HepG2 (cell line): ENCODE measurements at regions not wholly inside any gene's neighbourhood (a gene's known extent, or its start where the extent isn't known, plus 50 kb on each side); places are given as distances from the start of the nearest gene placed in this dataset.

Source experiments
- ATAC-seq: fragments of 200-7000 bp; cut with Tn5 transposase; 3 replicates; pipeline ENCODE4 v1.9.1; 2020; ENCODE audit warnings: mild to moderate bottlenecking, moderate library complexity
- BruUV-seq: library from RNA; stranded (reverse); fragments of 400-500 nt; replicated peaks from 2 replicates; lab custom pipeline; 2021; lab: Mats Ljungman, UMichigan
- CTCF ChIA-PET: fragments of 300-600 bp; formaldehyde crosslinking; extraction: SDS; loops from one replicate; lab custom pipeline; 2021; ENCODE audit warnings: low total read pairs, inconsistent platforms, low intra/inter-chr PET ratio; lab: Yijun Ruan, JAX
- POLR2A ChIA-PET: fragments of 350-600 bp; sonication (Branson Sonifier 250); formaldehyde crosslinking; loops from one replicate; lab custom pipeline; 2020; ENCODE audit warnings: antibody characterized with exemption, inconsistent platforms; lab: Yijun Ruan, JAX
- DNase-seq: peaks from one replicate; pipeline ENCODE4 v3.0.0-alpha.2; 2015; ENCODE audit warnings: low spot score
- FAIRE-seq: peaks from 3 replicates; lab custom pipeline; 2011; peaks lifted over from hg19 to GRCh38; lab: Jason Lieb, UNC
- H2AFZ ChIP-seq: one replicate; pipeline ENCODE4 v1.6.1; 2011; ENCODE audit warnings: low read length, inconsistent platforms
- H3K27ac ChIP-seq: fragments of 300-600 bp; 3 replicates; pipeline ENCODE4 v1.8.0; 2011; ENCODE audit warnings: mixed run types, mild to moderate bottlenecking, mixed read lengths, low read length, inconsistent platforms; ENCODE audit not compliant: insufficient read depth; ENCODE audit errors: extremely low read length
- H3K27me3 ChIP-seq, 2 experiments: fragments of 200-600 bp in 1 of 2; 2 replicates in 1 of 2; 3 replicates in 1 of 2; pipeline versions ENCODE4 v1.6.0 to v1.8.0; 2011; ENCODE audit warnings: low read length in 2 of 2, mild to moderate bottlenecking in 2 of 2, moderate library complexity in 2 of 2, inconsistent platforms in 1 of 2; ENCODE audit not compliant: insufficient read depth in 2 of 2, control insufficient read depth in 1 of 2
- H3K36me3 ChIP-seq, 2 experiments: fragments of 200-600 bp in 1 of 2; replicated peaks in 1 of 2; 2 replicates in 1 of 2; 3 replicates in 1 of 2; pipeline versions ENCODE4 v1.5.1 to v1.8.0; 2011; ENCODE audit warnings: low read length in 2 of 2, inconsistent platforms in 1 of 2; ENCODE audit not compliant: insufficient read depth in 2 of 2, control insufficient read depth in 1 of 2
- H3K4me1 ChIP-seq: 2 replicates; pipeline ENCODE4 v1.5.1; 2012; ENCODE audit warnings: low read length, inconsistent platforms; ENCODE audit not compliant: insufficient read depth
- H3K4me2 ChIP-seq: 2 replicates; pipeline ENCODE4 v1.6.0; 2011; ENCODE audit warnings: low read depth, low read length, inconsistent platforms
- H3K4me3 ChIP-seq, 3 experiments: fragments of 200-600 bp in 1 of 3; sonication (generic), shearing (Covaris generic) in 1 of 3; replicated peaks in 1 of 3; 2 replicates each; pipeline ENCODE4 v1.5.1; 2011 to 2016; ENCODE audit warnings: low read length in 3 of 3, inconsistent platforms in 2 of 3, low read depth in 2 of 3, mild to moderate bottlenecking in 2 of 3, control low read depth in 1 of 3, mixed read lengths in 1 of 3; ENCODE audit not compliant: insufficient read depth in 1 of 3
- H3K79me2 ChIP-seq: one replicate; pipeline ENCODE4 v1.6.1; 2011; ENCODE audit warnings: low read length, inconsistent platforms; ENCODE audit not compliant: insufficient read depth
- H3K9ac ChIP-seq: 2 replicates; pipeline ENCODE4 v1.6.0; 2011; ENCODE audit warnings: mild to moderate bottlenecking, low read depth, low read length, inconsistent platforms; ENCODE audit not compliant: insufficient read depth
- H3K9me3 ChIP-seq: 2 replicates; pipeline ENCODE4 v1.5.1; 2012; ENCODE audit warnings: mild to moderate bottlenecking, low read length
- H4K20me1 ChIP-seq: 2 replicates; pipeline ENCODE4 v1.6.0; 2011; ENCODE audit warnings: inconsistent platforms, mild to moderate bottlenecking, low read length, moderate library complexity; ENCODE audit not compliant: insufficient read depth
- CENPBD1 ChIP-seq: sonication (generic); formaldehyde crosslinking; IDR thresholded peaks from 2 replicates; pipeline ENCODE4 v1.8.0; 2022; ENCODE audit warnings: missing genetic modification reagents, low read depth, mild to moderate bottlenecking, borderline replicate concordance
- EHMT2 ChIP-seq: fragments of 200-600 bp; sonication (generic); IDR thresholded peaks from 2 replicates; pipeline ENCODE4 v1.7.0; 2017; ENCODE audit warnings: antibody characterized with exemption, low read depth, low read length, borderline replicate concordance
- ELF3 ChIP-seq: IDR thresholded peaks from 2 replicates; pipeline ENCODE4 v1.6.1; 2016; ENCODE audit warnings: missing genetic modification reagents, missing compliant biosample characterization
- GLMP ChIP-seq: sonication (generic); formaldehyde crosslinking; IDR thresholded peaks from 2 replicates; pipeline ENCODE4 v1.9.0; 2021; ENCODE audit warnings: missing genetic modification reagents, mild to moderate bottlenecking, borderline replicate concordance
- GZF1 ChIP-seq: sonication (generic); formaldehyde crosslinking; IDR thresholded peaks from 2 replicates; pipeline ENCODE4 v1.5.1; 2020; ENCODE audit warnings: mild to moderate bottlenecking, missing genetic modification reagents
- MTF1 ChIP-seq: sonication (generic); formaldehyde crosslinking; IDR thresholded peaks from 2 replicates; pipeline ENCODE4 v1.5.0; 2020; ENCODE audit warnings: missing genetic modification reagents
- MXD3 ChIP-seq: IDR thresholded peaks from 2 replicates; pipeline ENCODE4 v1.6.1; 2016; ENCODE audit warnings: mild to moderate bottlenecking, missing biosample characterization, missing genetic modification reagents
- NCOR1 ChIP-seq: fragments of 200-600 bp; sonication (generic); IDR thresholded peaks from 2 replicates; pipeline ENCODE4 v1.7.0; 2017; ENCODE audit warnings: antibody characterized with exemption, low read length, borderline replicate concordance
- NFRKB ChIP-seq: fragments of 450-650 bp; IDR thresholded peaks from 2 replicates; pipeline ENCODE4 v1.6.1; 2017
- NFYB ChIP-seq: sonication (generic); formaldehyde crosslinking; IDR thresholded peaks from 2 replicates; pipeline ENCODE4 v1.4.0; 2020; ENCODE audit warnings: missing genetic modification reagents
- NFYC ChIP-seq: IDR thresholded peaks from 2 replicates; pipeline ENCODE4 v1.6.1; 2016; ENCODE audit warnings: missing genetic modification reagents, missing compliant biosample characterization
- RXRA ChIP-seq: sonication (generic); formaldehyde crosslinking; IDR thresholded peaks from 2 replicates; pipeline ENCODE4 v1.5.1; 2020; ENCODE audit warnings: missing genetic modification reagents
- TARDBP ChIP-seq: sonication (generic); formaldehyde crosslinking; IDR thresholded peaks from 2 replicates; pipeline ENCODE4 v1.8.0; 2022; ENCODE audit warnings: mild to moderate bottlenecking, missing genetic modification reagents
- TFAP4 ChIP-seq: sonication (generic); IDR thresholded peaks from 2 replicates; pipeline ENCODE4 v1.6.1; 2016; ENCODE audit warnings: low read depth, borderline replicate concordance
- ZFP91 ChIP-seq: sonication (generic); formaldehyde crosslinking; IDR thresholded peaks from 2 replicates; pipeline ENCODE4 v1.9.0; 2022; ENCODE audit warnings: missing genetic modification reagents, mild to moderate bottlenecking, borderline replicate concordance
- ZNF605 ChIP-seq: sonication (generic); formaldehyde crosslinking; IDR thresholded peaks from 2 replicates; pipeline ENCODE4 v1.8.0; 2022; ENCODE audit warnings: mild to moderate bottlenecking, missing genetic modification reagents
- ZSCAN29 ChIP-seq: sonication (generic); formaldehyde crosslinking; conservative IDR thresholded peaks from 2 replicates; pipeline ENCODE4 v1.4.0; 2020; ENCODE audit warnings: mild to moderate bottlenecking, missing genetic modification reagents
- WGBS: methylation state at CpG from one replicate; pipeline ENCODE4 v1.1.6; 2017; ENCODE audit warnings: low lambda C conversion rate; 5-methylcytosine and 5-hydroxymethylcytosine counted together
- in situ Hi-C: cut with HindIII; loops from 2 replicates; pipeline ENCODE4 v1.10.0; 2017; ENCODE audit warnings: low pct_unique_long_range_greater_than_20kb; ENCODE audit not compliant: extremely low pct_ligation_motif_present
- intact Hi-C: fragments of 100-400 bp; cut with micrococcal nuclease; formaldehyde crosslinking; loops from one replicate; pipeline ENCODE4 v1.10.0; 2022; ENCODE audit not compliant: unreplicated experiment

GRCh38 chr13:90902255-90902654 is 445.2 kb upstream of the MIR17HG start:
- intact Hi-C loops, result no loop called here
- Histone ChIP-seq H2AFZ (no peak overlapping the region), H4K20me1 (no peaks in the 10 kb centered on the region), H3K36me3 (no peaks in the 10 kb centered on the region), H3K27ac (no peak overlapping the region), H3K79me2 (no peaks in the 10 kb centered on the region), H3K4me2 (no peak overlapping the region), H3K9ac (no peak overlapping the region), H3K27me3 (no peaks in the 10 kb centered on the region), H3K9me3 (no peaks in the 10 kb centered on the region), H3K4me1 (no peaks in the 10 kb centered on the region), H3K4me3 (no peak overlapping the region)
- CTCF ChIA-PET, result no interaction called here
- ATAC-seq, result no peak
- 0% methylated on average over 2 of the region's 2 CpGs for WGBS
- no TSS peak for BruUV-seq
- POLR2A ChIA-PET, result no interaction called here
- no peak for DNase-seq
- in situ Hi-C loops, result no loop called here
- no peak for TF ChIP-seq NFYB
- no peak for TF ChIP-seq GZF1 (CRISPR knock-in tag)
- no peak for TF ChIP-seq CENPBD1 (CRISPR knock-in tag)
- TF ChIP-seq ZSCAN29 (CRISPR knock-in tag), result no peak
- no peak for TF ChIP-seq ELF3 (CRISPR knock-in tag)
- no peak for TF ChIP-seq NFRKB
- no peak for TF ChIP-seq ZNF605 (CRISPR knock-in tag)
- no peak for TF ChIP-seq RXRA (CRISPR knock-in tag)
- TF ChIP-seq NFYC (CRISPR knock-in tag), result no peak
- FAIRE-seq, result no peak

GRCh38 chr13:90906554-90906953 is 440.9 kb upstream of the MIR17HG start:
- no peak for FAIRE-seq
- TF ChIP-seq GLMP (CRISPR knock-in tag) (no peak), ZFP91 (CRISPR knock-in tag) (no peak), TFAP4 (no peak), MTF1 (CRISPR knock-in tag) (no peak), NCOR1 (no peak), EHMT2 (no peak), MXD3 (no peak), TARDBP (CRISPR knock-in tag) (no peak)

More at GRCh38 chr13:90906554-90906953, 440.9 kb upstream of the MIR17HG start:
- H3K4me1 ChIP-seq, result no peaks in the 10 kb centered on the region
- no peak for ATAC-seq
- H2AFZ ChIP-seq, result no peak overlapping the region
- no peaks in the 10 kb centered on the region for H3K36me3 ChIP-seq
- no peaks in the 10 kb centered on the region for H4K20me1 ChIP-seq
- no peaks in the 10 kb centered on the region for H3K9me3 ChIP-seq
- no peak overlapping the region for H3K4me3 ChIP-seq
- no peak overlapping the region for H3K27ac ChIP-seq
- no peaks in the 10 kb centered on the region for H3K27me3 ChIP-seq
- intact Hi-C loops (no loop called here), in situ Hi-C loops (no loop called here)
- WGBS, result 0% methylated on average over 1 of the region's 1 CpG
- POLR2A ChIA-PET, result no interaction called here
- CTCF ChIA-PET, result no interaction called here
- H3K4me2 ChIP-seq, result no peak overlapping the region
- no peaks in the 10 kb centered on the region for H3K79me2 ChIP-seq
- no peak for DNase-seq
- BruUV-seq, result no TSS peak
- no peak overlapping the region for H3K9ac ChIP-seq
